Activated CD4-positive, alpha-beta memory T cell treated with anti-CD3 and anti-CD28 coated beads, Interleukin-2, amount 10 ng/mL, durations not matched to agents 7 days and 5 days (primary cell): ENCODE measurements at regions not wholly inside any gene's neighbourhood (a gene's known extent, or its start where the extent isn't known, plus 50 kb on each side); places are given as distances from the start of the nearest gene placed in this dataset.

ENCODE experiments used
- CTCF ChIA-PET: fragments of 350-600 bp; sonication (Branson Sonifier 250); formaldehyde crosslinking; loops from one replicate; lab custom pipeline; 2021; ENCODE audit warnings: antibody characterized with exemption, inconsistent platforms; lab: Charles Lee
- POLR2A ChIA-PET: fragments of 350-600 bp; sonication (Branson Sonifier 250); formaldehyde crosslinking; loops from one replicate; lab custom pipeline; 2021; ENCODE audit warnings: antibody characterized with exemption; lab: Charles Lee
- DNase-seq: peaks from one replicate; pipeline ENCODE4 v3.0.0-alpha.2; 2020
- H3K27ac Mint-ChIP-seq: one replicate; pipeline ENCODE4 v1.8.0; 2021; ENCODE audit warnings: mild to moderate bottlenecking, mixed read lengths
- H3K27me3 Mint-ChIP-seq: one replicate; pipeline ENCODE4 v1.8.0; 2021; ENCODE audit warnings: mixed read lengths
- H3K36me3 Mint-ChIP-seq: one replicate; pipeline ENCODE4 v1.8.0; 2021; ENCODE audit warnings: low read depth, mixed read lengths
- H3K4me1 Mint-ChIP-seq: one replicate; pipeline ENCODE4 v1.8.0; 2021; ENCODE audit warnings: mixed read lengths
- H3K4me3 Mint-ChIP-seq: one replicate; pipeline ENCODE4 v1.8.0; 2021; ENCODE audit warnings: mild to moderate bottlenecking, mixed read lengths
- H3K9me3 Mint-ChIP-seq: one replicate; pipeline ENCODE4 v1.8.0; 2021; ENCODE audit warnings: mixed read lengths

- Mint-ChIP-seq H3K9me3 (no peaks in the 10 kb centered on the region), H3K27me3 (no peaks in the 10 kb centered on the region), H3K4me1 (peaks cover 10% of the 10 kb centered on the region), H3K4me3 (no peak overlapping the region), H3K36me3 (no peaks in the 10 kb centered on the region), H3K27ac (no peak overlapping the region)
- ChIA-PET CTCF (no interaction called here), POLR2A (no interaction called here)
- no peak for DNase-seq
Measured at GRCh38 chr6:134447883-134448387, 130.0 kb upstream of the SGK1 start.

GRCh38 chr6:134447423-134447822 lies 129.5 kb upstream of the SGK1 start:
- no peaks in the 10 kb centered on the region for H3K36me3 Mint-ChIP-seq
- no peaks in the 10 kb centered on the region for H3K9me3 Mint-ChIP-seq
- no peak overlapping the region for H3K4me3 Mint-ChIP-seq
- H3K27ac Mint-ChIP-seq = no peak overlapping the region
- CTCF ChIA-PET = no interaction called here
- no peak for DNase-seq
- POLR2A ChIA-PET = no interaction called here
- H3K27me3 Mint-ChIP-seq = no peaks in the 10 kb centered on the region
- peaks cover 8% of the 10 kb centered on the region for H3K4me1 Mint-ChIP-seq

GRCh38 chr6:134446896-134447295 lies 129.0 kb upstream of the SGK1 start:
- CTCF ChIA-PET = no interaction called here
- H3K4me3 Mint-ChIP-seq = no peak overlapping the region
- no peak overlapping the region for H3K27ac Mint-ChIP-seq
- no peaks in the 10 kb centered on the region for H3K36me3 Mint-ChIP-seq
- no peaks in the 10 kb centered on the region for H3K27me3 Mint-ChIP-seq
- POLR2A ChIA-PET = no interaction called here
- no peak for DNase-seq
- peaks cover 8% of the 10 kb centered on the region for H3K4me1 Mint-ChIP-seq
- H3K9me3 Mint-ChIP-seq = no peaks in the 10 kb centered on the region

- ChIA-PET CTCF (no interaction called here), POLR2A (no interaction called here)
- Mint-ChIP-seq H3K4me3 (no peak overlapping the region), H3K27ac (no peak overlapping the region), H3K36me3 (no peaks in the 10 kb centered on the region), H3K27me3 (no peaks in the 10 kb centered on the region), H3K4me1 (peaks cover 8% of the 10 kb centered on the region), H3K9me3 (no peaks in the 10 kb centered on the region)
- no peak for DNase-seq
Measured at GRCh38 chr6:134446218-134446848, 128.4 kb upstream of the SGK1 start.

GRCh38 chr6:134443009-134443408 lies 125.1 kb upstream of the SGK1 start:
- ChIA-PET CTCF (interaction anchor here (1.6 kb wide), 1 partner anchor 197 kb away, joined by 6 read pairs; no protein-coding TSS in a partner anchor), POLR2A (no interaction called here)
- H3K36me3 Mint-ChIP-seq = no peaks in the 10 kb centered on the region
- no peak for DNase-seq
- peaks cover 10% of the 10 kb centered on the region for H3K4me1 Mint-ChIP-seq
- no peak overlapping the region for H3K4me3 Mint-ChIP-seq
- no peaks in the 10 kb centered on the region for H3K27me3 Mint-ChIP-seq
- no peaks in the 10 kb centered on the region for H3K9me3 Mint-ChIP-seq
- H3K27ac Mint-ChIP-seq = no peak overlapping the region

GRCh38 chr6:134442073-134442472 lies 124.2 kb upstream of the SGK1 start:
- no peak overlapping the region for H3K4me3 Mint-ChIP-seq
- H3K27me3 Mint-ChIP-seq = no peaks in the 10 kb centered on the region
- H3K9me3 Mint-ChIP-seq = no peaks in the 10 kb centered on the region
- DNase-seq = no peak
- CTCF ChIA-PET = no interaction called here
- H3K36me3 Mint-ChIP-seq = no peaks in the 10 kb centered on the region
- H3K4me1 Mint-ChIP-seq = peaks cover 14% of the 10 kb centered on the region
- no peak overlapping the region for H3K27ac Mint-ChIP-seq
- POLR2A ChIA-PET = no interaction called here

GRCh38 chr6:134438837-134439236 lies 120.9 kb upstream of the SGK1 start:
- POLR2A ChIA-PET = interaction anchor here (2.6 kb wide), 1 partner anchor 25 kb away, joined by 6 read pairs; no protein-coding TSS in a partner anchor
- Mint-ChIP-seq H3K27ac (no peak overlapping the region), H3K36me3 (no peaks in the 10 kb centered on the region), H3K9me3 (no peaks in the 10 kb centered on the region), H3K27me3 (no peaks in the 10 kb centered on the region), H3K4me1 (peaks cover 36% of the 10 kb centered on the region), H3K4me3 (no peak overlapping the region)
- no peak for DNase-seq
- CTCF ChIA-PET = interaction anchor here (2.9 kb wide), 1 partner anchor 264 kb away, joined by 10 read pairs; no protein-coding TSS in a partner anchor

- peak overlapping the region; percentile 93 for H3K27ac Mint-ChIP-seq
- peaks cover 36% of the 10 kb centered on the region for H3K4me1 Mint-ChIP-seq
- no peaks in the 10 kb centered on the region for H3K9me3 Mint-ChIP-seq
- DNase-seq = peak; percentile 54
- no peaks in the 10 kb centered on the region for H3K36me3 Mint-ChIP-seq
- no peaks in the 10 kb centered on the region for H3K27me3 Mint-ChIP-seq
- CTCF ChIA-PET = interaction anchor here (2.5 to 3.8 kb wide), 3 partner anchors 204 to 263 kb away, joined by 10 to 20 read pairs (median 11); no protein-coding TSS in a partner anchor
- POLR2A ChIA-PET = interaction anchor here (0.6 to 3.9 kb wide), 6 partner anchors 12 to 260 kb away, joined by 3 to 20 read pairs (median 8); no protein-coding TSS in a partner anchor
- H3K4me3 Mint-ChIP-seq = peak overlapping the region; percentile 67
Measured at GRCh38 chr6:134437376-134437775, 119.5 kb upstream of the SGK1 start.

- H3K4me1 Mint-ChIP-seq = peaks cover 36% of the 10 kb centered on the region
- peak overlapping the region; percentile 93 for H3K27ac Mint-ChIP-seq
- no peaks in the 10 kb centered on the region for H3K27me3 Mint-ChIP-seq
- ChIA-PET CTCF (interaction anchor here (2.5 to 3.8 kb wide), 3 partner anchors 204 to 263 kb away, joined by 10 to 20 read pairs (median 11); no protein-coding TSS in a partner anchor), POLR2A (interaction anchor here (1.2 to 3.9 kb wide), 6 partner anchors 11 to 1854 kb away, joined by 4 to 20 read pairs (median 7); no protein-coding TSS in a partner anchor)
- H3K4me3 Mint-ChIP-seq = peak overlapping the region; percentile 67
- H3K36me3 Mint-ChIP-seq = no peaks in the 10 kb centered on the region
- H3K9me3 Mint-ChIP-seq = no peaks in the 10 kb centered on the region
- no peak for DNase-seq
Measured at GRCh38 chr6:134436950-134437349, 119.0 kb upstream of the SGK1 start.

GRCh38 chr6:134436281-134436815 lies 118.4 kb upstream of the SGK1 start:
- ChIA-PET POLR2A (interaction anchor here (1.0 to 3.9 kb wide), 9 partner anchors 10 to 1854 kb away, joined by 3 to 20 read pairs (median 5); no protein-coding TSS in a partner anchor), CTCF (interaction anchor here (2.5 to 3.8 kb wide), 3 partner anchors 205 to 262 kb away, joined by 10 to 20 read pairs (median 11); no protein-coding TSS in a partner anchor)
- peaks cover 36% of the 10 kb centered on the region for H3K4me1 Mint-ChIP-seq
- H3K27ac Mint-ChIP-seq = peak overlapping the region; percentile 93
- DNase-seq = peak; percentile 82
- no peaks in the 10 kb centered on the region for H3K9me3 Mint-ChIP-seq
- H3K4me3 Mint-ChIP-seq = peak overlapping the region; percentile 67
- H3K27me3 Mint-ChIP-seq = no peaks in the 10 kb centered on the region
- no peaks in the 10 kb centered on the region for H3K36me3 Mint-ChIP-seq

- DNase-seq = no peak
- ChIA-PET POLR2A (interaction anchor here (1.0 to 3.9 kb wide), 9 partner anchors 10 to 1855 kb away, joined by 3 to 20 read pairs (median 5); no protein-coding TSS in a partner anchor), CTCF (interaction anchor here (1.4 to 3.8 kb wide), 3 partner anchors 205 to 262 kb away, joined by 3 to 20 read pairs (median 10); no protein-coding TSS in a partner anchor)
- H3K9me3 Mint-ChIP-seq = no peaks in the 10 kb centered on the region
- peak overlapping the region; percentile 67 for H3K4me3 Mint-ChIP-seq
- H3K4me1 Mint-ChIP-seq = peaks cover 36% of the 10 kb centered on the region
- peak overlapping the region; percentile 93 for H3K27ac Mint-ChIP-seq
- H3K36me3 Mint-ChIP-seq = no peaks in the 10 kb centered on the region
- no peaks in the 10 kb centered on the region for H3K27me3 Mint-ChIP-seq
Measured at GRCh38 chr6:134435814-134436280, 117.9 kb upstream of the SGK1 start.

GRCh38 chr6:134434019-134434942 lies 116.4 kb upstream of the SGK1 start:
- ChIA-PET CTCF (interaction anchor here (1.4 to 3.8 kb wide), 2 partner anchors 206 to 257 kb away, joined by 3 to 20 read pairs; no protein-coding TSS in a partner anchor), POLR2A (interaction anchor here (3.9 kb wide), 1 partner anchor 257 kb away, joined by 20 read pairs; no protein-coding TSS in a partner anchor)
- DNase-seq = no peak
- peaks cover 36% of the 10 kb centered on the region for H3K4me1 Mint-ChIP-seq
- H3K36me3 Mint-ChIP-seq = no peaks in the 10 kb centered on the region
- H3K9me3 Mint-ChIP-seq = no peaks in the 10 kb centered on the region
- no peak overlapping the region for H3K4me3 Mint-ChIP-seq
- no peaks in the 10 kb centered on the region for H3K27me3 Mint-ChIP-seq
- H3K27ac Mint-ChIP-seq = no peak overlapping the region
